ENCODE measurements at regions not wholly inside any gene's neighbourhood (a gene's known extent, or its start where the extent isn't known, plus 50 kb on each side); places are given as distances from the start of the nearest gene placed in this dataset.

DNA sequence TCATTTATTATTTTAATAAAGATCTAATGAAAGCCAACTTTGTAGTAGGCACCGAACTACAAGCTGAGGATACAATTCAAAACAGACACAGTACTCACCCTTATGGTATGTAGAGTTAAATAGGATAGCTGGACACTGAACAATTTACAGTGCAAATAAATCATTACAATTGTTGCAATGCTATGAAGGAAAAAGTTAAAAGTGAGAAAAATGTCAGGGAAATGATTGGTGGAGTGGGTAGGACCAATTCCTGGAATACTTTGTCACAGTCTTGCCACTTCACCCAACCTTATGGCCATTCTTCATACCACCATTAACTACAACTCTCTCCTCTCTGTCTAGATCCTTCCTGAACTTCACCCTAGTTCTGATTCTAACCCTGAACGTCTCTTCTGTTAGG lies 70.1 kb upstream of the CCSER1 start:
- CTCF ChIA-PET = no interaction called here
- Histone ChIP-seq H2AK9ac (replicated peaks; ENCODE audit: low read depth, low read length, poor library complexity) (no peak overlapping the region), H3K79me1 (ENCODE audit: low read depth in 1 of 2, low read length in 2 of 2) (no peaks in the 10 kb centered on the region), H3K4ac (ENCODE audit: low read depth, low read length) (no peak overlapping the region), H3K4me3 (ENCODE audit: insufficient read depth, low read depth, low read length) (no peak overlapping the region), H3K36me3 (ENCODE audit: control insufficient read depth, insufficient read depth, low read length) (no peaks in the 10 kb centered on the region), H4K91ac (ENCODE audit: insufficient read depth, low read depth, low read length) (no peak overlapping the region), H3K14ac (replicated peaks; ENCODE audit: low read depth, low read length) (no peak overlapping the region), H2BK15ac (ENCODE audit: low read depth, low read length) (no peak overlapping the region), H2BK20ac (ENCODE audit: low read depth, low read length) (no peak overlapping the region), H3K4me2 (ENCODE audit: low read depth, low read length) (no peak overlapping the region), H3K27me3 (ENCODE audit: control insufficient read depth, insufficient read depth, low read length) (no peaks in the 10 kb centered on the region), H2AK5ac (ENCODE audit: low read depth, low read length) (no peak overlapping the region), H3K9ac (ENCODE audit: low read depth, low read length) (no peak overlapping the region), H3K23ac (ENCODE audit: low read depth, low read length) (no peak overlapping the region), H3K9me1 (ENCODE audit: insufficient read depth, low read length) (no peaks in the 10 kb centered on the region), H2BK5ac (ENCODE audit: low read depth, low read length, poor library complexity, severe bottlenecking) (no peak overlapping the region), H3K4me1 (ENCODE audit: control insufficient read depth, insufficient read depth, low read length) (no peaks in the 10 kb centered on the region), H2BK120ac (ENCODE audit: low read depth, low read length) (no peak overlapping the region), H4K5ac (ENCODE audit: low read depth, low read length) (no peak overlapping the region), H3K18ac (ENCODE audit: low read depth, low read length) (no peak overlapping the region), H4K8ac (ENCODE audit: low read depth in 2 of 2, low read length in 2 of 2) (no peak overlapping the region), H3K9me3 (ENCODE audit: control insufficient read depth, insufficient read depth, low read length) (no peaks in the 10 kb centered on the region), H3K27ac (ENCODE audit: insufficient read depth, low read length) (no peak overlapping the region), H3K56ac (ENCODE audit: extremely low read depth, insufficient read depth, low read length) (no peak overlapping the region), H2AFZ (replicated peaks; ENCODE audit: low read length, poor library complexity) (no peak overlapping the region), H4K20me1 (ENCODE audit: insufficient read depth, low read length) (no peaks in the 10 kb centered on the region)
- no CpG with 5 or more reads among the region's 2 CpGs for WGBS, 2 experiments (ENCODE audit: extremely low coverage in 2 of 2, insufficient read length in 1 of 2)
- ATAC-seq (ENCODE audit: low read depth) (no peak), DNase-seq (no peak)
- TF ChIP-seq MXI1 (IDR thresholded peaks at IDR 0.05; ENCODE audit: borderline replicate concordance, low read depth, low read length) = no peak
- no peak for TF ChIP-seq CEBPB (IDR thresholded peaks at IDR 0.05; ENCODE audit: low read depth, low read length)
- no peak for TF ChIP-seq BHLHE40 (IDR thresholded peaks at IDR 0.05; ENCODE audit: low read depth, low read length)
- TF ChIP-seq, protein P1, sequence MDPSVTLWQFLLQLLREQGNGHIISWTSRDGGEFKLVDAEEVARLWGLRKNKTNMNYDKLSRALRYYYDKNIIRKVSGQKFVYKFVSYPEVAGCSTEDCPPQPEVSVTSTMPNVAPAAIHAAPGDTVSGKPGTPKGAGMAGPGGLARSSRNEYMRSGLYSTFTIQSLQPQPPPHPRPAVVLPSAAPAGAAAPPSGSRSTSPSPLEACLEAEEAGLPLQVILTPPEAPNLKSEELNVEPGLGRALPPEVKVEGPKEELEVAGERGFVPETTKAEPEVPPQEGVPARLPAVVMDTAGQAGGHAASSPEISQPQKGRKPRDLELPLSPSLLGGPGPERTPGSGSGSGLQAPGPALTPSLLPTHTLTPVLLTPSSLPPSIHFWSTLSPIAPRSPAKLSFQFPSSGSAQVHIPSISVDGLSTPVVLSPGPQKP (IDR thresholded peaks at IDR 0.05; ENCODE audit: borderline replicate concordance, low read depth, low read length) = no peak
- no peak for TF ChIP-seq RFX5 (IDR thresholded peaks at IDR 0.05; ENCODE audit: low read depth, low read length)
- TF ChIP-seq RAD21 (IDR thresholded peaks at IDR 0.05; ENCODE audit: low read length) = no peak
- TF ChIP-seq, protein P2, sequence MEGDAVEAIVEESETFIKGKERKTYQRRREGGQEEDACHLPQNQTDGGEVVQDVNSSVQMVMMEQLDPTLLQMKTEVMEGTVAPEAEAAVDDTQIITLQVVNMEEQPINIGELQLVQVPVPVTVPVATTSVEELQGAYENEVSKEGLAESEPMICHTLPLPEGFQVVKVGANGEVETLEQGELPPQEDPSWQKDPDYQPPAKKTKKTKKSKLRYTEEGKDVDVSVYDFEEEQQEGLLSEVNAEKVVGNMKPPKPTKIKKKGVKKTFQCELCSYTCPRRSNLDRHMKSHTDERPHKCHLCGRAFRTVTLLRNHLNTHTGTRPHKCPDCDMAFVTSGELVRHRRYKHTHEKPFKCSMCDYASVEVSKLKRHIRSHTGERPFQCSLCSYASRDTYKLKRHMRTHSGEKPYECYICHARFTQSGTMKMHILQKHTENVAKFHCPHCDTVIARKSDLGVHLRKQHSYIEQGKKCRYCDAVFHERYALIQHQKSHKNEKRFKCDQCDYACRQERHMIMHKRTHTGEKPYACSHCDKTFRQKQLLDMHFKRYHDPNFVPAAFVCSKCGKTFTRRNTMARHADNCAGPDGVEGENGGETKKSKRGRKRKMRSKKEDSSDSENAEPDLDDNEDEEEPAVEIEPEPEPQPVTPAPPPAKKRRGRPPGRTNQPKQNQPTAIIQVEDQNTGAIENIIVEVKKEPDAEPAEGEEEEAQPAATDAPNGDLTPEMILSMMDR (conservative IDR thresholded peaks at IDR 0.05; ENCODE audit: low read depth, low read length) = no peak
- in situ Hi-C loops (cut with MboI; ENCODE audit: low sequenced_read_pairs) (no loop called here), dilution Hi-C loops (cut with HindIII; ENCODE audit: low sequenced_read_pairs, unreplicated experiment) (no loop called here), intact Hi-C loops (cut with micrococcal nuclease) (no loop called here)
- no TSS peak for BruUV-seq (replicated peaks)
- POLR2A ChIA-PET (ENCODE audit: unreplicated experiment) = no interaction called here
